ENCODE measurements at regions not wholly inside any gene's neighbourhood (a gene's known extent, or its start where the extent isn't known, plus 50 kb on each side); places are given as distances from the start of the nearest gene placed in this dataset.

- no peak overlapping the region for H3K4me3 Mint-ChIP-seq
- H3K9me3 Mint-ChIP-seq (ENCODE audit: low read depth), result no peaks in the 10 kb centered on the region
- H3K4me1 Mint-ChIP-seq, result no peaks in the 10 kb centered on the region
- ATAC-seq (no peak), DNase-seq (no peak)
- no peak overlapping the region for H3K27ac Mint-ChIP-seq
- no peaks in the 10 kb centered on the region for H3K36me3 Mint-ChIP-seq
- no peaks in the 10 kb centered on the region for H3K27me3 Mint-ChIP-seq
- CTCF ChIA-PET, result no interaction called here
Observed at GRCh38 chr6:21807299-21808044, 213.9 kb downstream of the SOX4 start.

- Mint-ChIP-seq H3K9me3 (ENCODE audit: low read depth) (no peaks in the 10 kb centered on the region), H3K27ac (no peak overlapping the region), H3K4me3 (no peak overlapping the region), H3K36me3 (no peaks in the 10 kb centered on the region), H3K27me3 (no peaks in the 10 kb centered on the region), H3K4me1 (no peaks in the 10 kb centered on the region)
- no peak for DNase-seq
- CTCF ChIA-PET, result no interaction called here
- ATAC-seq, result no peak
Observed at GRCh38 chr6:21808045-21808470, 214.5 kb downstream of the SOX4 start.

- no peaks in the 10 kb centered on the region for H3K27me3 Mint-ChIP-seq
- no peaks in the 10 kb centered on the region for H3K36me3 Mint-ChIP-seq
- no peak overlapping the region for H3K27ac Mint-ChIP-seq
- ATAC-seq (no peak), DNase-seq (no peak)
- CTCF ChIA-PET, result no interaction called here
- H3K9me3 Mint-ChIP-seq (ENCODE audit: low read depth), result no peaks in the 10 kb centered on the region
- no peak overlapping the region for H3K4me3 Mint-ChIP-seq
- H3K4me1 Mint-ChIP-seq, result no peaks in the 10 kb centered on the region
Observed at GRCh38 chr6:21808551-21809242, 215.1 kb downstream of the SOX4 start.

- H3K4me3 Mint-ChIP-seq, result no peak overlapping the region
- CTCF ChIA-PET, result no interaction called here
- DNase-seq (no peak), ATAC-seq (no peak)
- H3K36me3 Mint-ChIP-seq, result no peaks in the 10 kb centered on the region
- H3K4me1 Mint-ChIP-seq, result no peaks in the 10 kb centered on the region
- no peak overlapping the region for H3K27ac Mint-ChIP-seq
- H3K27me3 Mint-ChIP-seq, result no peaks in the 10 kb centered on the region
- H3K9me3 Mint-ChIP-seq (ENCODE audit: low read depth), result peaks cover 2% of the 10 kb centered on the region
Observed at GRCh38 chr6:21811484-21811883, 217.9 kb downstream of the SOX4 start.

- Mint-ChIP-seq H3K27me3 (no peaks in the 10 kb centered on the region), H3K9me3 (ENCODE audit: low read depth) (peaks cover 2% of the 10 kb centered on the region), H3K27ac (no peak overlapping the region), H3K4me1 (no peaks in the 10 kb centered on the region), H3K36me3 (no peaks in the 10 kb centered on the region), H3K4me3 (no peak overlapping the region)
- DNase-seq (no peak), ATAC-seq (no peak)
- CTCF ChIA-PET, result no interaction called here
Observed at GRCh38 chr6:21816231-21816630, 222.7 kb downstream of the SOX4 start.

- no peak overlapping the region for H3K4me3 Mint-ChIP-seq
- CTCF ChIA-PET, result interaction anchor here (0.7 kb wide), 1 partner anchor 561 kb away, joined by 3 read pairs; no protein-coding TSS in a partner anchor
- H3K27me3 Mint-ChIP-seq, result no peaks in the 10 kb centered on the region
- no peak for ATAC-seq
- H3K9me3 Mint-ChIP-seq (ENCODE audit: low read depth), result no peaks in the 10 kb centered on the region
- H3K4me1 Mint-ChIP-seq, result no peaks in the 10 kb centered on the region
- H3K36me3 Mint-ChIP-seq, result no peaks in the 10 kb centered on the region
- H3K27ac Mint-ChIP-seq, result no peak overlapping the region
- DNase-seq, result no peak
Observed at GRCh38 chr6:21820442-21820841, 226.9 kb downstream of the SOX4 start.

- H3K27ac Mint-ChIP-seq, result no peak overlapping the region
- DNase-seq, result no peak
- CTCF ChIA-PET, result no interaction called here
Observed at GRCh38 chr6:21823371-21823770, 229.8 kb downstream of the SOX4 start.

GRCh38 chr6:21824431-21825177 lies 231.1 kb downstream of the SOX4 start:
- H3K4me3 Mint-ChIP-seq, result no peak overlapping the region
- H3K9me3 Mint-ChIP-seq (ENCODE audit: low read depth), result no peaks in the 10 kb centered on the region
- H3K4me1 Mint-ChIP-seq, result no peaks in the 10 kb centered on the region
- DNase-seq, result no peak
- no peaks in the 10 kb centered on the region for H3K36me3 Mint-ChIP-seq
- CTCF ChIA-PET, result no interaction called here
- no peaks in the 10 kb centered on the region for H3K27me3 Mint-ChIP-seq
- no peak overlapping the region for H3K27ac Mint-ChIP-seq
- ATAC-seq, result no peak

More at GRCh38 chr6:21823371-21823770, 229.8 kb downstream of the SOX4 start:
- no peaks in the 10 kb centered on the region for H3K4me1 Mint-ChIP-seq
- no peaks in the 10 kb centered on the region for H3K36me3 Mint-ChIP-seq
- ATAC-seq, result no peak
- H3K27me3 Mint-ChIP-seq, result no peaks in the 10 kb centered on the region
- H3K4me3 Mint-ChIP-seq, result no peak overlapping the region
- H3K9me3 Mint-ChIP-seq (ENCODE audit: low read depth), result no peaks in the 10 kb centered on the region

- H3K4me3 Mint-ChIP-seq, result no peak overlapping the region
- CTCF ChIA-PET, result no interaction called here
- no peak overlapping the region for H3K27ac Mint-ChIP-seq
Observed at GRCh38 chr6:21826023-21826422, 232.5 kb downstream of the SOX4 start.

GRCh38 chr6:21826904-21827303 lies 233.4 kb downstream of the SOX4 start:
- ATAC-seq (no peak), DNase-seq (no peak)
- CTCF ChIA-PET, result no interaction called here
- Mint-ChIP-seq H3K9me3 (ENCODE audit: low read depth) (no peaks in the 10 kb centered on the region), H3K4me3 (no peak overlapping the region), H3K4me1 (no peaks in the 10 kb centered on the region), H3K27ac (no peak overlapping the region), H3K27me3 (no peaks in the 10 kb centered on the region), H3K36me3 (no peaks in the 10 kb centered on the region)

More at GRCh38 chr6:21826023-21826422, 232.5 kb downstream of the SOX4 start:
- no peaks in the 10 kb centered on the region for H3K9me3 Mint-ChIP-seq (ENCODE audit: low read depth)
- H3K27me3 Mint-ChIP-seq, result no peaks in the 10 kb centered on the region
- ATAC-seq (no peak), DNase-seq (no peak)
- H3K4me1 Mint-ChIP-seq, result no peaks in the 10 kb centered on the region
- H3K36me3 Mint-ChIP-seq, result no peaks in the 10 kb centered on the region

- ATAC-seq (no peak), DNase-seq (no peak)
- no peak overlapping the region for H3K4me3 Mint-ChIP-seq
- no peak overlapping the region for H3K27ac Mint-ChIP-seq
- no peaks in the 10 kb centered on the region for H3K27me3 Mint-ChIP-seq
- H3K9me3 Mint-ChIP-seq (ENCODE audit: low read depth), result no peaks in the 10 kb centered on the region
- no peaks in the 10 kb centered on the region for H3K36me3 Mint-ChIP-seq
- CTCF ChIA-PET, result no interaction called here
- H3K4me1 Mint-ChIP-seq, result no peaks in the 10 kb centered on the region
Observed at GRCh38 chr6:21827425-21828202, 234.1 kb downstream of the SOX4 start.

GRCh38 chr6:21828704-21829103 lies 235.2 kb downstream of the SOX4 start:
- no peaks in the 10 kb centered on the region for H3K27me3 Mint-ChIP-seq
- H3K9me3 Mint-ChIP-seq (ENCODE audit: low read depth), result no peaks in the 10 kb centered on the region
- no peak for ATAC-seq
- CTCF ChIA-PET, result no interaction called here
- DNase-seq, result no peak
- H3K4me1 Mint-ChIP-seq, result no peaks in the 10 kb centered on the region
- H3K36me3 Mint-ChIP-seq, result no peaks in the 10 kb centered on the region
- no peak overlapping the region for H3K27ac Mint-ChIP-seq
- H3K4me3 Mint-ChIP-seq, result no peak overlapping the region

- ATAC-seq, result no peak
- H3K4me3 Mint-ChIP-seq, result no peak overlapping the region
Observed at GRCh38 chr6:21829126-21829525, 235.6 kb downstream of the SOX4 start.

More at GRCh38 chr6:21829126-21829525, 235.6 kb downstream of the SOX4 start:
- H3K9me3 Mint-ChIP-seq (ENCODE audit: low read depth), result no peaks in the 10 kb centered on the region
- no peaks in the 10 kb centered on the region for H3K36me3 Mint-ChIP-seq
- H3K4me1 Mint-ChIP-seq, result no peaks in the 10 kb centered on the region
- no peak for DNase-seq
- CTCF ChIA-PET, result no interaction called here
- H3K27me3 Mint-ChIP-seq, result no peaks in the 10 kb centered on the region
- H3K27ac Mint-ChIP-seq, result no peak overlapping the region

Data from activated CD8-positive, alpha-beta memory T cell treated with anti-CD3 and anti-CD28 coated beads, Interleukin-2, amount 10 ng/mL, durations not matched to agents 7 days and 5 days (primary cell).